Colonic mucosa (tissue), 4 donors: ENCODE measurements at regions not wholly inside any gene's neighbourhood (a gene's known extent, or its start where the extent isn't known, plus 50 kb on each side); places are given as distances from the start of the nearest gene placed in this dataset.

Experiments
- DNase-seq: peaks from one replicate; pipeline ENCODE4 v3.0.0-alpha.2; 2020
- H3K27ac ChIP-seq: fragments of 200-600 bp; one replicate; pipeline ENCODE4 v1.8.0; 2021
- H3K27me3 ChIP-seq: fragments of 200-600 bp; one replicate; pipeline ENCODE4 v1.8.0; 2021
- H3K36me3 ChIP-seq: fragments of 200-600 bp; one replicate; pipeline ENCODE4 v1.8.0; 2021
- H3K4me1 ChIP-seq: fragments of 200-600 bp; one replicate; pipeline ENCODE4 v1.8.0; 2021; ENCODE audit warnings: mild to moderate bottlenecking
- H3K4me3 ChIP-seq: fragments of 200-600 bp; one replicate; pipeline ENCODE4 v1.8.0; 2021
- H3K9ac ChIP-seq, 2 donors: one replicate each; pipeline ENCODE4 v1.7.0; 2013; ENCODE audit warnings: control low read depth in 2 of 2, low read depth in 2 of 2, low read length in 2 of 2
- H3K9me3 ChIP-seq: fragments of 200-600 bp; one replicate; pipeline ENCODE4 v1.8.0; 2021
- CTCF ChIP-seq: fragments of 200-600 bp; IDR thresholded peaks from one replicate; pipeline ENCODE4 v1.8.0; 2022; ENCODE audit warnings: antibody characterized with exemption, mild to moderate bottlenecking
- intact Hi-C: fragments of 100-400 bp; cut with DNase I; formaldehyde crosslinking; loops from one replicate; pipeline ENCODE4 v1.14.1; 2022
- donor health status: healthy.
- donor health status: DM: no; HTN: no; CAD: no.
- donor health status: DM: no; HTN: no; CAD: no.

- Histone ChIP-seq H3K27ac (no peak overlapping the region), H3K4me3 (no peak overlapping the region), H3K9me3 (no peaks in the 10 kb centered on the region), H3K36me3 (no peaks in the 10 kb centered on the region), H3K27me3 (no peaks in the 10 kb centered on the region), H3K4me1 (no peaks in the 10 kb centered on the region), H3K9ac (no peak overlapping the region)
- intact Hi-C loops = no loop called here
- no peak for TF ChIP-seq CTCF
- DNase-seq = no peak
Measured at GRCh38 chr6:22227824-22228610, 68.8 kb downstream of the PRL start.

GRCh38 chr6:22231050-22231449 lies 65.8 kb downstream of the PRL start:
- Histone ChIP-seq H3K27ac (no peak overlapping the region), H3K4me1 (no peaks in the 10 kb centered on the region), H3K36me3 (no peaks in the 10 kb centered on the region), H3K27me3 (no peaks in the 10 kb centered on the region), H3K9me3 (no peaks in the 10 kb centered on the region), H3K4me3 (no peak overlapping the region), H3K9ac (no peak overlapping the region)
- intact Hi-C loops = no loop called here
- DNase-seq = no peak
- TF ChIP-seq CTCF = no peak

GRCh38 chr6:22231616-22232015 lies 65.2 kb downstream of the PRL start:
- H3K9me3 ChIP-seq = no peaks in the 10 kb centered on the region
- no peaks in the 10 kb centered on the region for H3K36me3 ChIP-seq
- H3K9ac ChIP-seq = no peak overlapping the region
- no peaks in the 10 kb centered on the region for H3K27me3 ChIP-seq
- no peaks in the 10 kb centered on the region for H3K4me1 ChIP-seq
- DNase-seq = no peak
- TF ChIP-seq CTCF = no peak
- H3K27ac ChIP-seq = no peak overlapping the region
- intact Hi-C loops = no loop called here
- H3K4me3 ChIP-seq = no peak overlapping the region

GRCh38 chr6:22236626-22237414 lies 60.0 kb downstream of the PRL start:
- no peaks in the 10 kb centered on the region for H3K9me3 ChIP-seq
- H3K27ac ChIP-seq = no peak overlapping the region
- H3K27me3 ChIP-seq = no peaks in the 10 kb centered on the region
- H3K4me3 ChIP-seq = no peak overlapping the region
- intact Hi-C loops = no loop called here
- no peak for DNase-seq
- H3K9ac ChIP-seq = no peak overlapping the region
- no peak for TF ChIP-seq CTCF
- H3K4me1 ChIP-seq = no peaks in the 10 kb centered on the region
- H3K36me3 ChIP-seq = no peaks in the 10 kb centered on the region
